NOMO-1 treated with DMSO at 0.1 percent for 48 hours (cell line): ENCODE measurements at regions not wholly inside any gene's neighbourhood (a gene's known extent, or its start where the extent isn't known, plus 50 kb on each side); places are given as distances from the start of the nearest gene placed in this dataset.
"Not testable (repeated sequence)": the region's sequence is repeated elsewhere in the genome, so short reads cannot be mapped to it uniquely, and the experiment has no call there.

Experiments
- DNase-seq: peaks from one replicate; lab custom pipeline; 2025; ENCODE audit not compliant: unreplicated experiment; lab: John Stamatoyannopoulos, UW

DNA sequence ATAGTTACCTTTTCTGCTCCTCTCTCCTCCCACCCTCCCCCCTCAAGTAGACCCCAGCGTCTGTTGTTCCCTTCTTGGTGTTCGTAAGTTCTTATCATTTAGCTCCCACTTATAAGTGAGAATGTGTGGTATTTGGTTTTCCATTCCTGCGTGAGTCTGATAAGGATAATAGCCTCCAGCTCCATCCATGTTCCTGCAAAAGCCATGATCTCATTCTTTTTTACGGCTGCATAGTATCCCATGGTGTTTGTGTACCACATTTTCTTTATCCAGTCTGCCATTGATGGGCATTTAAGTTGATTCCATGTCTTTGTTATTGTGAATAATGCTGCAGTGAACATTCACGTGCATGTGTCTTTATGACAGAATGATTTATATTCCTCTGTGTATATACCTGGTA lies 65.3 kb upstream of the FAM20A start:
- DNase-seq: not testable (repeated sequence)

DNA sequence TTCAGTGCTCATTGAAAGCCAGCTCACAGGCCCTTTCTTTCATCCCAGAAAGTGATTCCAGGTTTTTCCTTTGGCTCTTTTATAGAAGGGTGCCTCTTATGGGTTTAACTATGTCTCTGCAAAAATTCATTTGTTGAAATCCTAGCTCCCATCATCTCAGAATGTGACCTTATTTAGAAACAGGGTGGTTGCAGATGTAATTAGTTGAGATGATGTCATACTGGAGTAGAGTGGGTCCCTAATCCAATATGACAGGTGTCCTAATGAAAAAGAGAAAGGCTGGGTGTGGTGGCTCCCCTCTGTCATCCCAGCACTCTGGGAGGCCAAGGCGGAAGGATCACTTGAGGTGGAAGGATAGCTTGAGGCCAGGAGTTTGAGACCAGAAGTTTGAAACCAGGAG lies 64.2 kb upstream of the FAM20A start:
- DNase-seq: no peak

DNA sequence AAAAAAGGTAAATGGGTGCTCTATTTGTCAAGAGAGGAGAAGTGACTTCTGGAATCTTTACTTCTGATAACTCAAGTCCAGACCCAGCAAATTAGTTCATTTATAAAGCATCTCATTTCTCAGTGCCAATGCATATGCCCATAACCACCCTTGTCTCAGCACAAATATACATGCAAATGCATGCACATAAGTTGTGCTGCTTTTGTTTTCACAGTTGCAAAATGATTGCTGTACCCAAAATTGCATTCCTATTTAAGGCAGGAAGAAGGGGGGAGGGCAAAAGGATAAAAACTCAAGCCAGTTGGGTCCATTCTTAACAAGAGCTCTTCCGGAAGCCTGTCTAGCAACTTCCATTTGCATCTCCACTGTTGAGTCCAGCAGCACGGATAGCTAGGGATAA lies 61.3 kb upstream of the FAM20A start:
- no peak for DNase-seq

DNA sequence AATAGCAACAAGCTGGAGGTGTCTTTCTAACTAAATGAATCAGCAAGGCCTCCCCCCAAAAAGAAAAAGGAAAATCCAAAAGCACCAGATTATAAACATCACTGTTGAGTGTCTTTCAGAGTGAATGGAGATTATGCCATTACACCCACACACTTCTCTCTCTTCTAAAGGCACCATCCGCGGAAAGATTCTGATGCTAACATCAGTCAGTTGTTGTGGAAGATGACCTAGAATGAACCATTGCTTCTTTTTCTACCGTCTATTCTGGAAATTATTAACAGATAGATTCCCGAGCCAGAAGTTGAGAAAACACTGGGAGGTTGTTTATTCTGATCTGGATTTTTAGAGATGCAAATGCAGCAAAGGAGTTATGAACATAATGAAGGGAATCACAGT lies 60.9 kb upstream of the FAM20A start:
- no peak for DNase-seq

DNA sequence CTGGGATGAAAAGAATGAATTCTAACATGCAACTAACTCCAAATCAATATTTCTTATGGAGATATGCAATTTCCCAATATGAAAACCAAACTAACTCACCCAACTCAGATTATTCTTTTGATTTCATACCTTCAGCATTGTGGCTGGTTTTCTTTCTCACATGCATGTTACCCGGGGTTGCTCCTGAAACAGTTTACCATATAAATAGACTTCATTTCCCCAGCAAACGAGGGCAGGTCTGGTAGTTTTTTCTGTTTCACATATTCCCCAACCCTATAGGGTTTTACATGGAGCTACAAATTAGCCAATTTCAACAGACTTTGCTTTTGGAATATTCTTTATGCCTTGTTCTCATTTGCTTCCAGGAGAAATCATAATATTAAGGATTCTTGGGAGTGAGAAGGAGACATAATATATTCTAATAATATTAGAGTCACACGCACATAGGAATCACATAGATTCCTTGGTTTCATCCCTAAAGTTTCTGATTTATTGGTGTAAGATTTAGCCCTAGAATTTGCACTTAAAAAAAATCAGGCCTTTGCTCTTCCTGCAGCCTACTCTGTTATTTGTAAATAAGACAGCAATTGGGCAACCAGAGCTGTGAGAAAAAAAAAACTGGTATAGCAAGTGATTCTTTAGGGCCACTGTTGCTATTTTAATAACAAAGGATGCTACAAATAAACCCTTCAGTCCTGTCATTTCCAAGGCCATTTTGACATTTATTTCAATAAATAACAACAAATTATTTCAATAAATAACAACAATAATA lies 60.3 kb upstream of the FAM20A start:
- no peak for DNase-seq

DNA sequence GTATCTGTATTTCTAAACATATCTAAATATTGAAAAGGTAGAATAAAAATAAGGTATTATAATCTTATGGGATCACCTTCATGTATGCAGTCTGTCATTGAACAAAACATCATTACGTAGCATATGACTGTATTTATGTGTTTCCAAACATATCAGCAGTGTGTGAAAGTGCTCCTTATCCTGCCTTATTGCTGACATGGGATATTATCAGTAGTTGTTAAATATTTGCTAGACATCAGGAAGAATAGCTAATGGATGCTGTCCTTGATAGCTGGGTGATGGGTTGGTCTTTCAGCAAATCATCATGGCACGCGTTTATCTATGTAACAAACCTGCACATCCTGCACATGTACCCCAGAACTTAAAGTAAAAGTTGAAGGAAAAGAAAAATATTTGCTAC lies 59.1 kb upstream of the FAM20A start:
- DNase-seq: no peak

DNA sequence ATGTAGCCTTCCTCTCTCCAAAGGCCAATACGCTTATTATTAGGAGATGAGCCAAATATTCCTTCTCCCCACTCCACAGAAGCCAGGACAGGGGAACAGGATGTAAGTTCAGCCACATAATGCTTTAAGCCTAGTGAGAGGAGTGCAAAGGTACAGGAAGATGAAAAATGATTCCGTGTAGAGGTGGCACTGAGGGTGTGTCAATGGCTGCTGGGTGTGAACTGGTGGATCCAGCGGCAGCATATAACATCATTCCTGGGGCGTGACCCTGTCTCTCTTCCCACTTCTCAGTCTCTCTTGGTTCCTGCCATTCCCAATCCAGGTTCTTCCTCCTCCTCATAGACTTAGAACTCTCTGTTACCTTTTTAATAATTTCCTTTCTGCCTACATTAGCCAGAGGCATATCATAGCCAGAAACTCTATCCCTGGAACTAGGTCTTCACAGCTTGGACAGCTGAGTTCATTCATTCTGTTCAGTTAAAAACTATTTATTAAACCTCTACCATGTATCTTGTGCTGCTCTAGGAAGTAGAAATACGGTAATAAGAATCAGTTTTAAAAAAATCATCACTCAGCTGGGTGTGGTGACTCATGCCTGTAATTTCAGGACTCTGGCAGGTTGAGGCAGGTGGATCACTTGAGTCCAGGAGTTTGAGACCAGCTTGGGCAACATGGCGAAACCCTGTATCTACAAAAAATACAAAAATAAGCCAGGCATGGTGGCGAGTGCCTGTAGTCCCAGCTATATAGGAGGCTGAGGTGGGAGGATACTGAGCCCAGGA lies 58.0 kb upstream of the FAM20A start:
- DNase-seq: no peak

DNA sequence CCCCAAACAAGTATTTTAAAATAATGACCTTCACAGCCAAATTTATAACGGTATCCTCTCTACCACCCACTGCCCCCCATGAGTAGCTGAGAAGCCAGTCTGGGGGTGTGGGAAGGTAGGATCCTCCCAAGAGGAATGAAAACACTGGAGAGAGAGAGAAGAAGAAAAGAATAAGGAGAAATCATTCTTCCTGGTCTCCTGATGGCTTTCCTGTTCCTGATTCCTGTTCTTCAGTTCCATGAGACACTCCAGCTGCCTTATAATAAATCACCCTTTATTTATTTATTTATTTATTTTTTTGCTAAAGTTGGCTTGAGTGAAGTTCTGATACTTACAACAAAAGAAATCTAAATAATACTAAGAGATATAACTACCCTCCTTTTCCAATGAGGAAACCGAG lies 56.4 kb upstream of the FAM20A start:
- no peak for DNase-seq

DNA sequence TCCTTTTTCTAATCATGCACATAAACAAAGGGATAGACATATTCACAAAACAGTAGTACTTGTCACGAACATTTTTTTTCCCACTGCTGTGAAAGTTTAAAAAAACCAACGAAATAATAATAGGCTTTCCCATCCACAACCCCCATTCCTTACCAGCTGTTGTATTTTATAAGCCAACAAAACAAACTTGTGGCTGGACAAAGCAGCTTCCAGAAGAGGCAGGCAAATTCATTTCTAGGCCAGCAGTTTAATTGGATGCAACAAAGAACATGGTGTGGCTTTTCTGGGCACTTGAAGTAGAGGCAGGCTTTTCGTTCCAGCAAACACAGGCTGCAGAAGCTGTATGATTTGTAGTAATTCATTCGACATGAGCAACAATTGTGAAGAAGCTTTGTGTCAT lies 56.0 kb upstream of the FAM20A start:
- DNase-seq: no peak

DNA sequence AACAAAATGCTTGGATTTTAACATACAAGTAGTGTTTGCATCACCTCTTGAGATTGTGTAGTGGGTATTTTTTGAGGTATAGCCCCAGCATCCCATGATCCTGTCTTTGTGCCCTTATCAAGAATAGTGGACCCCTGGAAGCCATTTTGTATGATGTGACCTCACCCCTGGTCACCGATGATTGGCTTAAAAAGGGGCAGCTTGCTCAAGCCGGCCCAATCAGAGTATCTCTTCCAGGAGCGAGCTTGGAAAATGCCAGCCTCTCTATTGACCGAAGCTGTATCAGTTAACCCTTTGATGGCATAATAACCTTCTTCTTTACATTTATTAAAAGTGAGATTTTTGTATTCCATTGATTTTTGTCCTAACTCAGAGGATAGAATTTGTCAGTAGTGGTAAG lies 55.5 kb upstream of the FAM20A start:
- no peak for DNase-seq
